HepG2 (cell line): ENCODE measurements at regions not wholly inside any gene's neighbourhood (a gene's known extent, or its start where the extent isn't known, plus 50 kb on each side); places are given as distances from the start of the nearest gene placed in this dataset.
A peak's percentile ranks its signal among the peaks of the same experiment; 100 is the strongest.

Experiments used
- BCL6 ChIP-seq: IDR thresholded peaks from 2 replicates; pipeline ENCODE4 v1.6.1; 2016; ENCODE audit warnings: missing genetic modification reagents, missing compliant biosample characterization
- BORCS8-MEF2B ChIP-seq: sonication (generic); formaldehyde crosslinking; IDR thresholded peaks from 2 replicates; pipeline ENCODE4 v1.8.0; 2022; ENCODE audit warnings: mild to moderate bottlenecking, missing genetic modification reagents
- FOXA1 ChIP-seq, 2 experiments: fragments of 450-650 bp in 1 of 2; sonication (generic) in 1 of 2; formaldehyde crosslinking in 1 of 2; IDR thresholded peaks; 2 replicates each; pipeline versions ENCODE4 v1.4.0 to v1.6.1; 2016 to 2020; ENCODE audit warnings: missing genetic modification reagents in 1 of 2
- FOXJ3 ChIP-seq: sonication (generic); formaldehyde crosslinking; IDR thresholded peaks from 2 replicates; pipeline ENCODE4 v1.4.0; 2020; ENCODE audit warnings: missing genetic modification reagents, mild to moderate bottlenecking, borderline replicate concordance
- GATAD2A ChIP-seq: IDR thresholded peaks from 2 replicates; pipeline ENCODE4 v1.6.1; 2016
- KMT2B ChIP-seq: IDR thresholded peaks from 2 replicates; pipeline ENCODE4 v1.6.1; 2016; ENCODE audit warnings: missing genetic modification reagents, missing compliant biosample characterization
- MIXL1 ChIP-seq: IDR thresholded peaks from 2 replicates; pipeline ENCODE4 v1.6.1; 2016
- MYC ChIP-seq: sonication (generic); formaldehyde crosslinking; IDR thresholded peaks from 2 replicates; pipeline ENCODE4 v1.9.0; 2021; ENCODE audit warnings: missing genetic modification reagents, borderline replicate concordance
- POGZ ChIP-seq: sonication (generic); formaldehyde crosslinking; IDR thresholded peaks from 2 replicates; pipeline ENCODE4 v1.4.0; 2020; ENCODE audit warnings: mild to moderate bottlenecking, missing genetic modification reagents
- RXRB ChIP-seq: IDR thresholded peaks from 2 replicates; pipeline ENCODE4 v1.6.1; 2016; ENCODE audit warnings: borderline replicate concordance, missing genetic modification reagents, missing compliant biosample characterization
- THAP11 ChIP-seq: IDR thresholded peaks from 2 replicates; pipeline ENCODE4 v1.6.1; 2016; ENCODE audit warnings: missing biosample characterization, missing genetic modification reagents
- ZKSCAN8 ChIP-seq: IDR thresholded peaks from 2 replicates; pipeline ENCODE4 v1.6.1; 2016; ENCODE audit warnings: borderline replicate concordance, missing genetic modification reagents, missing compliant biosample characterization
- ZNF337 ChIP-seq: sonication (generic); formaldehyde crosslinking; IDR thresholded peaks from 2 replicates; pipeline ENCODE4 v1.5.1; 2020; ENCODE audit warnings: missing genetic modification reagents, low read depth, mild to moderate bottlenecking, borderline replicate concordance
- TF ChIP-seq, protein P1 (sequence below): sonication (generic); formaldehyde crosslinking; IDR thresholded peaks from 2 replicates; pipeline ENCODE4 v1.4.0; 2020; ENCODE audit warnings: mild to moderate bottlenecking, missing genetic modification reagents
- TF ChIP-seq, protein P2 (sequence below): sonication (generic); formaldehyde crosslinking; conservative IDR thresholded peaks from 2 replicates; pipeline ENCODE4 v1.8.1; 2023; ENCODE audit warnings: missing genetic modification reagents
- TF ChIP-seq, protein P3 (sequence below): IDR thresholded peaks from 2 replicates; pipeline ENCODE4 v1.4.0; 2020; ENCODE audit warnings: mild to moderate bottlenecking, missing genetic modification reagents

DNA sequence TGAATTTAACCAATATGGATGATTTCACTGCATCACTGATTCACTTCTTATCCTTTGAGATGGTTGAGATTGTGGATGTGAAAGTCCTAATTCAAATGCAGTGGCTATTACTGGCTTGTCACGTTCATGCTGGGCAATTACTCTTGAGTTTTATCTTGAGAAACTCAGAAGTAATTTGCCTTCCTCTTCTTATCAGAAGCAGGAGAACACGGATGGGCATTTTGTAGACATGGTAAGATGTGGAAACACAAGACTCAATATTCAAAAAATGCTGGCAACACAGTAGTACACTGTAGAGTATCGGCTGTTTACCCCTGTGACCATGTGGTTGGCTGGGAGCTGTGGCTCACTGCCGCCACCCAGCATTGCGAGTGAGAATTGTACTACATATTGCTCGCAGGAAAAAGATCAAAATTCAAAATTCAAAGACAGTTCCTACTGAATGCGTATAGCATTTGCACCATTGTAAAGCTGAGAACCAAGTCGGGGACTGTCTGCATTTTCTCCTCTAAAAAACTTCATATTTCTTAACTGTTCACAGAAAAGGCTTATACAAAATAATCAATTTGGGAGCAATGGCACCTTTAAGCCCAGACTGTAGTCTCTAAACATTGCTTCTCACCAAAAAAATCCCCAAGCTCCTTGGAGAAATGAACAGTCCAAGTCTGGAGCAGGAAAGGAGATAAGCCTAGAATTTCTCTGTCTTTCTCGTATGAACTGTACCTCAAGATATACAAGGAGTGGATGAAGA is 61.9 kb upstream of the ELOVL5 start (continued):
- TF ChIP-seq BORCS8-MEF2B, result 0 out of 2 replicates have a peak, but pooled peaks have one; percentile 27
- TF ChIP-seq ZNF337, result peak; percentile 73; the same call in 1 of the 2 replicates
- no peak for TF ChIP-seq FOXA1 (IDR thresholded peaks at IDR 0.05)
- peak; percentile 86 for TF ChIP-seq FOXA1 (CRISPR knock-in tag; IDR thresholded peaks at IDR 0.05)
- peak; percentile 42; the same call in 1 of the 2 replicates for TF ChIP-seq RXRB (CRISPR knock-in tag)
- peak; percentile 25; the same call in 1 of the 2 replicates for TF ChIP-seq BCL6 (CRISPR knock-in tag)
- peak; percentile 69; the same call in 1 of the 2 replicates for TF ChIP-seq FOXJ3 (CRISPR knock-in tag)
- TF ChIP-seq GATAD2A (CRISPR knock-in tag), result peak; percentile 52
- TF ChIP-seq POGZ (CRISPR knock-in tag), result peak; percentile 47; the same call in 1 of the 2 replicates
- TF ChIP-seq MYC (CRISPR knock-in tag), result peak; percentile 91; the same call in 1 of the 2 replicates
- peak; percentile 42; the same call in 1 of the 2 replicates for TF ChIP-seq THAP11 (CRISPR knock-in tag)
- TF ChIP-seq MIXL1 (CRISPR knock-in tag), result peak; percentile 77; the same call in 1 of the 2 replicates
- TF ChIP-seq, protein P1, sequence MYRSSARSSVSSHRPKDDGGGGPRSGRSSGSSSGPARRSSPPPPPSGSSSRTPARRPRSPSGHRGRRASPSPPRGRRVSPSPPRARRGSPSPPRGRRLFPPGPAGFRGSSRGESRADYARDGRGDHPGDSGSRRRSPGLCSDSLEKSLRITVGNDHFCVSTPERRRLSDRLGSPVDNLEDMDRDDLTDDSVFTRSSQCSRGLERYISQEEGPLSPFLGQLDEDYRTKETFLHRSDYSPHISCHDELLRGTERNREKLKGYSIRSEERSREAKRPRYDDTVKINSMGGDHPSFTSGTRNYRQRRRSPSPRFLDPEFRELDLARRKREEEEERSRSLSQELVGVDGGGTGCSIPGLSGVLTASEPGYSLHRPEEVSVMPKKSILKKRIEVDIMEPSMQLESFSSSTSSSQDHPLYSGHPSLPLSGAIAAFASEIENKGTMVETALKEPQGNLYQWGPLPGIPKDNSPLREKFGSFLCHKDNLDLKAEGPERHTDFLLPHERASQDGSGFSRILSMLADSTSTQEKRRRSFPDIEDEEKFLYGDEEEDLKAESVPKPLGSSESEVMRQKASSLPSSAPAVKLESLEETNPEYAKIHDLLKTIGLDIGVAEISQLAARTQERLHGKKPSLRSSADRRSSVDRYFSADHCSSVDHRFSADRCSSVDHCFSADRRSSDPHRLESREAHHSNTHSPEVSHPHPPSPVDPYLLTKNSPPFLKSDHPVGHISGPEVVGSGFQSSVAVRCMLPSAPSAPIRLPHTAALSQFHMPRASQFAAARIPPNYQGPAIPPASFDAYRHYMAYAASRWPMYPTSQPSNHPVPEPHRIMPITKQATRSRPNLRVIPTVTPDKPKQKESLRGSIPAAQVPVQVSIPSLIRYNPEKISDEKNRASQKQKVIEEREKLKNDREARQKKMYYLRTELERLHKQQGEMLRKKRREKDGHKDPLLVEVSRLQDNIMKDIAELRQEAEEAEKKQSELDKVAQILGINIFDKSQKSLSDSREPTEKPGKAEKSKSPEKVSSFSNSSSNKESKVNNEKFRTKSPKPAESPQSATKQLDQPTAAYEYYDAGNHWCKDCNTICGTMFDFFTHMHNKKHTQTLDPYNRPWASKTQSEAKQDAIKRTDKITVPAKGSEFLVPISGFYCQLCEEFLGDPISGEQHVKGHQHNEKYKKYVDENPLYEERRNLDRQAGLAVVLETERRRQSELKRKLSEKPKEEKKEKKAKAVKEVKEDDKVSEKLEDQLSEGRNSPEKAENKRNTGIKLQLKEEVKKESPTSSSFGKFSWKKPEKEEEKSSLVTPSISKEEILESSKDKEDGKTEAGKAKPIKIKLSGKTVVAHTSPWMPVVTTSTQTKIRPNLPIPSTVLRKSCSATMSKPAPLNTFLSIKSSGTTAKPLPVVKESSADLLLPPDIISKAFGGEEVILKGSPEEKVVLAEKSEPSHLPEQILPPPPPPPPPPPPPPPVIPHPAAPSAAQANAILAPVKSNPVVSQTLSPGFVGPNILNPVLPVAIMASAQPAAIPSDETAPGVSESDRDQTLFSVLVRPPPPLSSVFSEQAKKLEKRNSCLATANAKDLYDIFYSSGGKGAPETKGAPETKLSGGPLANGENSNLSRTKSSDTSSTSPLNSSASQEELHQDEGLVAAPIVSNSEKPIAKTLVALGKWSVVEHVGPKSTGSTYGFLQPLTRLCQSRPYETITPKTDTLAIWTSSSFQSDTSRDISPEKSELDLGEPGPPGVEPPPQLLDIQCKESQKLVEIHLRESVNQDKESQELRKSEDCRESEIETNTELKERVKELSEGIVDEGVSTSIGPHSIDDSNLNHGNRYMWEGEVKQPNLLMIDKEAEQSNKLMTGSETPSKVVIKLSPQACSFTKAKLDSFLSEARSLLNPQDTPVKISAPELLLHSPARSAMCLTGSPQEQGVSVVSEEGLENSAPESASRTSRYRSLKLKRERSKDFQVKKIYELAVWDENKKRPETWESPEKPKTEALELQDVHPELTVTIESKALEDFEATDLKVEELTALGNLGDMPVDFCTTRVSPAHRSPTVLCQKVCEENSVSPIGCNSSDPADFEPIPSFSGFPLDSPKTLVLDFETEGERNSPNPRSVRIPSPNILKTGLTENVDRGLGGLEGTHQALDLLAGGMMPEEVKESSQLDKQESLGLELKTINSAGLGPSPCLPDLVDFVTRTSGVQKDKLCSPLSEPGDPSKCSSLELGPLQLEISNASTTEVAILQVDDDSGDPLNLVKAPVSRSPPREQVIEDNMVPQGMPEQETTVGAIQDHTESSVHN, result no peak
- TF ChIP-seq, protein P2, sequence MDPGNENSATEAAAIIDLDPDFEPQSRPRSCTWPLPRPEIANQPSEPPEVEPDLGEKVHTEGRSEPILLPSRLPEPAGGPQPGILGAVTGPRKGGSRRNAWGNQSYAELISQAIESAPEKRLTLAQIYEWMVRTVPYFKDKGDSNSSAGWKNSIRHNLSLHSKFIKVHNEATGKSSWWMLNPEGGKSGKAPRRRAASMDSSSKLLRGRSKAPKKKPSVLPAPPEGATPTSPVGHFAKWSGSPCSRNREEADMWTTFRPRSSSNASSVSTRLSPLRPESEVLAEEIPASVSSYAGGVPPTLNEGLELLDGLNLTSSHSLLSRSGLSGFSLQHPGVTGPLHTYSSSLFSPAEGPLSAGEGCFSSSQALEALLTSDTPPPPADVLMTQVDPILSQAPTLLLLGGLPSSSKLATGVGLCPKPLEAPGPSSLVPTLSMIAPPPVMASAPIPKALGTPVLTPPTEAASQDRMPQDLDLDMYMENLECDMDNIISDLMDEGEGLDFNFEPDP (CRISPR knock-in tag), result 0 out of 2 replicates have a peak, but pooled peaks have one; percentile 23
- peak; percentile 42; the same call in 1 of the 2 replicates for TF ChIP-seq ZKSCAN8 (CRISPR knock-in tag)
- TF ChIP-seq, protein P3, sequence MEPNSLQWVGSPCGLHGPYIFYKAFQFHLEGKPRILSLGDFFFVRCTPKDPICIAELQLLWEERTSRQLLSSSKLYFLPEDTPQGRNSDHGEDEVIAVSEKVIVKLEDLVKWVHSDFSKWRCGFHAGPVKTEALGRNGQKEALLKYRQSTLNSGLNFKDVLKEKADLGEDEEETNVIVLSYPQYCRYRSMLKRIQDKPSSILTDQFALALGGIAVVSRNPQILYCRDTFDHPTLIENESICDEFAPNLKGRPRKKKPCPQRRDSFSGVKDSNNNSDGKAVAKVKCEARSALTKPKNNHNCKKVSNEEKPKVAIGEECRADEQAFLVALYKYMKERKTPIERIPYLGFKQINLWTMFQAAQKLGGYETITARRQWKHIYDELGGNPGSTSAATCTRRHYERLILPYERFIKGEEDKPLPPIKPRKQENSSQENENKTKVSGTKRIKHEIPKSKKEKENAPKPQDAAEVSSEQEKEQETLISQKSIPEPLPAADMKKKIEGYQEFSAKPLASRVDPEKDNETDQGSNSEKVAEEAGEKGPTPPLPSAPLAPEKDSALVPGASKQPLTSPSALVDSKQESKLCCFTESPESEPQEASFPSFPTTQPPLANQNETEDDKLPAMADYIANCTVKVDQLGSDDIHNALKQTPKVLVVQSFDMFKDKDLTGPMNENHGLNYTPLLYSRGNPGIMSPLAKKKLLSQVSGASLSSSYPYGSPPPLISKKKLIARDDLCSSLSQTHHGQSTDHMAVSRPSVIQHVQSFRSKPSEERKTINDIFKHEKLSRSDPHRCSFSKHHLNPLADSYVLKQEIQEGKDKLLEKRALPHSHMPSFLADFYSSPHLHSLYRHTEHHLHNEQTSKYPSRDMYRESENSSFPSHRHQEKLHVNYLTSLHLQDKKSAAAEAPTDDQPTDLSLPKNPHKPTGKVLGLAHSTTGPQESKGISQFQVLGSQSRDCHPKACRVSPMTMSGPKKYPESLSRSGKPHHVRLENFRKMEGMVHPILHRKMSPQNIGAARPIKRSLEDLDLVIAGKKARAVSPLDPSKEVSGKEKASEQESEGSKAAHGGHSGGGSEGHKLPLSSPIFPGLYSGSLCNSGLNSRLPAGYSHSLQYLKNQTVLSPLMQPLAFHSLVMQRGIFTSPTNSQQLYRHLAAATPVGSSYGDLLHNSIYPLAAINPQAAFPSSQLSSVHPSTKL (CRISPR knock-in tag), result peak; percentile 52
- TF ChIP-seq KMT2B, result 0 out of 2 replicates have a peak, but pooled peaks have one; percentile 21
